Right atrium auricular region (tissue), 2 donors: ENCODE measurements at regions not wholly inside any gene's neighbourhood (a gene's known extent, or its start where the extent isn't known, plus 50 kb on each side); places are given as distances from the start of the nearest gene placed in this dataset.

Source experiments
- DNase-seq: peaks from one replicate; pipeline ENCODE4 v3.0.0-alpha.2; 2019; ENCODE audit warnings: low spot score
- H3K27ac ChIP-seq, 2 donors: fragments of 200-600 bp; sonication (generic); 1 replicate in 1 of 2; 2 replicates in 1 of 2; pipeline ENCODE4 v1.5.1; 2016 to 2019
- H3K27me3 ChIP-seq, 2 donors: fragments of 200-600 bp; sonication (generic); one replicate each; pipeline versions ENCODE4 v1.5.1 to v1.6.0; 2017 to 2019
- H3K36me3 ChIP-seq: fragments of 200-600 bp; sonication (generic); one replicate; pipeline ENCODE4 v1.5.1; 2016
- H3K4me1 ChIP-seq, 2 donors: fragments of 200-600 bp; sonication (generic); one replicate each; pipeline versions ENCODE4 v1.5.1 to v1.6.0; 2017 to 2019
- H3K4me3 ChIP-seq, 2 donors: fragments of 200-600 bp; sonication (generic); 1 replicate in 1 of 2; 2 replicates in 1 of 2; pipeline ENCODE4 v1.5.1; 2017 to 2019; ENCODE audit warnings: mild to moderate bottlenecking in 1 of 2, moderate library complexity in 1 of 2
- H3K9me3 ChIP-seq, 2 donors: fragments of 200-600 bp; sonication (generic); one replicate each; pipeline ENCODE4 v1.5.1; 2019
- TF ChIP-seq, protein P1 (sequence below), 2 donors: fragments of 200-600 bp; sonication (generic); IDR thresholded peaks; one replicate each; pipeline ENCODE4 v1.5.1; 2019; ENCODE audit warnings: antibody characterized with exemption in 2 of 2

- Histone ChIP-seq H3K9me3 (no peaks in the 10 kb centered on the region), H3K4me1 (peaks cover 0 to 17% of the 10 kb centered on the region in 2 donors), H3K27me3 (no peaks in the 10 kb centered on the region), H3K27ac (no peak overlapping the region), H3K4me3 (no peak overlapping the region), H3K36me3 (no peaks in the 10 kb centered on the region)
- TF ChIP-seq, protein P1, sequence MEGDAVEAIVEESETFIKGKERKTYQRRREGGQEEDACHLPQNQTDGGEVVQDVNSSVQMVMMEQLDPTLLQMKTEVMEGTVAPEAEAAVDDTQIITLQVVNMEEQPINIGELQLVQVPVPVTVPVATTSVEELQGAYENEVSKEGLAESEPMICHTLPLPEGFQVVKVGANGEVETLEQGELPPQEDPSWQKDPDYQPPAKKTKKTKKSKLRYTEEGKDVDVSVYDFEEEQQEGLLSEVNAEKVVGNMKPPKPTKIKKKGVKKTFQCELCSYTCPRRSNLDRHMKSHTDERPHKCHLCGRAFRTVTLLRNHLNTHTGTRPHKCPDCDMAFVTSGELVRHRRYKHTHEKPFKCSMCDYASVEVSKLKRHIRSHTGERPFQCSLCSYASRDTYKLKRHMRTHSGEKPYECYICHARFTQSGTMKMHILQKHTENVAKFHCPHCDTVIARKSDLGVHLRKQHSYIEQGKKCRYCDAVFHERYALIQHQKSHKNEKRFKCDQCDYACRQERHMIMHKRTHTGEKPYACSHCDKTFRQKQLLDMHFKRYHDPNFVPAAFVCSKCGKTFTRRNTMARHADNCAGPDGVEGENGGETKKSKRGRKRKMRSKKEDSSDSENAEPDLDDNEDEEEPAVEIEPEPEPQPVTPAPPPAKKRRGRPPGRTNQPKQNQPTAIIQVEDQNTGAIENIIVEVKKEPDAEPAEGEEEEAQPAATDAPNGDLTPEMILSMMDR (IDR thresholded peaks at IDR 0.05) = no peak
- DNase-seq = no peak
Observed at GRCh38 chr10:24009736-24010135, 199.2 kb upstream of the KIAA1217 start.

GRCh38 chr10:24010436-24010970 lies 198.4 kb upstream of the KIAA1217 start:
- TF ChIP-seq, protein P1 (IDR thresholded peaks at IDR 0.05) = no peak
- no peak overlapping the region for H3K4me3 ChIP-seq

GRCh38 chr10:24012249-24012803 lies 196.6 kb upstream of the KIAA1217 start:
- no peaks in the 10 kb centered on the region for H3K27me3 ChIP-seq
- no peaks in the 10 kb centered on the region for H3K36me3 ChIP-seq
- no peak overlapping the region for H3K27ac ChIP-seq
- no peaks in the 10 kb centered on the region for H3K9me3 ChIP-seq
- no peak overlapping the region for H3K4me3 ChIP-seq
- peaks cover 0 to 17% of the 10 kb centered on the region in 2 donors for H3K4me1 ChIP-seq
- DNase-seq = no peak
- TF ChIP-seq, protein P1 (IDR thresholded peaks at IDR 0.05) = no peak

More at GRCh38 chr10:24010436-24010970, 198.4 kb upstream of the KIAA1217 start:
- Histone ChIP-seq H3K36me3 (no peaks in the 10 kb centered on the region), H3K27me3 (no peaks in the 10 kb centered on the region), H3K9me3 (no peaks in the 10 kb centered on the region), H3K27ac (no peak overlapping the region), H3K4me1 (peaks cover 0 to 17% of the 10 kb centered on the region in 2 donors)
- DNase-seq = no peak

GRCh38 chr10:24027107-24027506 lies 181.8 kb upstream of the KIAA1217 start:
- H3K9me3 ChIP-seq = peaks cover 0 to 12% of the 10 kb centered on the region in 2 donors
- no peak for DNase-seq
- H3K27me3 ChIP-seq = no peaks in the 10 kb centered on the region
- H3K27ac ChIP-seq = no peak overlapping the region
- H3K4me1 ChIP-seq = no peaks in the 10 kb centered on the region
- no peak overlapping the region for H3K4me3 ChIP-seq
- H3K36me3 ChIP-seq = no peaks in the 10 kb centered on the region
- TF ChIP-seq, protein P1 (IDR thresholded peaks at IDR 0.05) = no peak

GRCh38 chr10:24034571-24034970 lies 174.4 kb upstream of the KIAA1217 start:
- no peaks in the 10 kb centered on the region for H3K36me3 ChIP-seq
- H3K27ac ChIP-seq = no peak overlapping the region
- TF ChIP-seq, protein P1 (IDR thresholded peaks at IDR 0.05) = no peak
- H3K4me3 ChIP-seq = no peak overlapping the region
- H3K27me3 ChIP-seq = no peaks in the 10 kb centered on the region
- peaks cover 0 to 3% of the 10 kb centered on the region in 2 donors for H3K4me1 ChIP-seq
- DNase-seq = no peak
- no peaks in the 10 kb centered on the region for H3K9me3 ChIP-seq

DNA sequence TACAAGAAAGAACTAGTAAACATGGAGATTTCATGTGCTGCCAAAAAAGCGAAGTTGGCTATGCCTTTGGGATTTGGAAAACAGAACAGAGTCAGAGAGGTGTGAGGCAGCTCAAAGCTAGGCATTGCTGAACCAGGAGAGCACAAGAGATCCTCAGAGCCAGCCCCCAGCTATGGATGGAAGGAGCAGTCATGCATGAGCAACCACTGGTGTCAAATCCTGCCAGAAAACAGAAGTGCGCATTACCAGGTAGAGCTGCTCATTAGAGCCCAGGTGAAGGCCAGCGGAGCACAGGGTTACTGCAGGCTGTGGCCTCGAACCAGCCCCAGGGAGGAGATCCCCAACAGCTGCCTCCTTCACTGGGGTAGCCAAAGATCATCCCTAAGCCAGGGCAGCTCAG lies 173.2 kb upstream of the KIAA1217 start:
- Histone ChIP-seq H3K27ac (no peak overlapping the region), H3K4me3 (no peak overlapping the region), H3K4me1 (peaks cover 0 to 3% of the 10 kb centered on the region in 2 donors), H3K36me3 (no peaks in the 10 kb centered on the region), H3K27me3 (no peaks in the 10 kb centered on the region), H3K9me3 (no peaks in the 10 kb centered on the region)
- no peak for DNase-seq
- TF ChIP-seq, protein P1 (IDR thresholded peaks at IDR 0.05) = no peak
